ENCODE measurements at regions not wholly inside any gene's neighbourhood (a gene's known extent, or its start where the extent isn't known, plus 50 kb on each side); places are given as distances from the start of the nearest gene placed in this dataset.

DNA sequence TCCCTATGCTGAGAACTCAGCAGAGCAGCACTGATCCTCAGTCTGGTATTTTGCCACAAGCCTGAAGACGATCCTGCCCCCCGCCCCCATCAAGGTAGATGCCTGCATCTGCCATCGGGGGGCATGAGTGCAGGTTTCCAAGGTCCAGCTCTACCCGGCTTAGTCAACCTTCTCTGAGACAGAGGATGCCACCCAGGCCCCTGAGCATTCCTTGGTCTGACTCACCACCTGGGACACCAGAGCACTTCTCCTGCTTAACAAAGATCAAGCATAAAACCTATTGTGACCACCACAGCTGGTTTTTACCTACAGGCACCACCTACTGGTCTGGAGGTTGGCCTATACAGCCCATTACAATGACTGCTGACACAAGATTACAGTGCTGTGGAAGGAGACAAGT is 1168.1 kb downstream of the PCDH19 start:
- TF ChIP-seq, protein P1, sequence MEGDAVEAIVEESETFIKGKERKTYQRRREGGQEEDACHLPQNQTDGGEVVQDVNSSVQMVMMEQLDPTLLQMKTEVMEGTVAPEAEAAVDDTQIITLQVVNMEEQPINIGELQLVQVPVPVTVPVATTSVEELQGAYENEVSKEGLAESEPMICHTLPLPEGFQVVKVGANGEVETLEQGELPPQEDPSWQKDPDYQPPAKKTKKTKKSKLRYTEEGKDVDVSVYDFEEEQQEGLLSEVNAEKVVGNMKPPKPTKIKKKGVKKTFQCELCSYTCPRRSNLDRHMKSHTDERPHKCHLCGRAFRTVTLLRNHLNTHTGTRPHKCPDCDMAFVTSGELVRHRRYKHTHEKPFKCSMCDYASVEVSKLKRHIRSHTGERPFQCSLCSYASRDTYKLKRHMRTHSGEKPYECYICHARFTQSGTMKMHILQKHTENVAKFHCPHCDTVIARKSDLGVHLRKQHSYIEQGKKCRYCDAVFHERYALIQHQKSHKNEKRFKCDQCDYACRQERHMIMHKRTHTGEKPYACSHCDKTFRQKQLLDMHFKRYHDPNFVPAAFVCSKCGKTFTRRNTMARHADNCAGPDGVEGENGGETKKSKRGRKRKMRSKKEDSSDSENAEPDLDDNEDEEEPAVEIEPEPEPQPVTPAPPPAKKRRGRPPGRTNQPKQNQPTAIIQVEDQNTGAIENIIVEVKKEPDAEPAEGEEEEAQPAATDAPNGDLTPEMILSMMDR (IDR thresholded peaks at IDR 0.05): no peak
- no peak for TF ChIP-seq POLR2AphosphoS5 (IDR thresholded peaks at IDR 0.05)
